ENCODE measurements at regions not wholly inside any gene's neighbourhood (a gene's known extent, or its start where the extent isn't known, plus 50 kb on each side); places are given as distances from the start of the nearest gene placed in this dataset.

DNA sequence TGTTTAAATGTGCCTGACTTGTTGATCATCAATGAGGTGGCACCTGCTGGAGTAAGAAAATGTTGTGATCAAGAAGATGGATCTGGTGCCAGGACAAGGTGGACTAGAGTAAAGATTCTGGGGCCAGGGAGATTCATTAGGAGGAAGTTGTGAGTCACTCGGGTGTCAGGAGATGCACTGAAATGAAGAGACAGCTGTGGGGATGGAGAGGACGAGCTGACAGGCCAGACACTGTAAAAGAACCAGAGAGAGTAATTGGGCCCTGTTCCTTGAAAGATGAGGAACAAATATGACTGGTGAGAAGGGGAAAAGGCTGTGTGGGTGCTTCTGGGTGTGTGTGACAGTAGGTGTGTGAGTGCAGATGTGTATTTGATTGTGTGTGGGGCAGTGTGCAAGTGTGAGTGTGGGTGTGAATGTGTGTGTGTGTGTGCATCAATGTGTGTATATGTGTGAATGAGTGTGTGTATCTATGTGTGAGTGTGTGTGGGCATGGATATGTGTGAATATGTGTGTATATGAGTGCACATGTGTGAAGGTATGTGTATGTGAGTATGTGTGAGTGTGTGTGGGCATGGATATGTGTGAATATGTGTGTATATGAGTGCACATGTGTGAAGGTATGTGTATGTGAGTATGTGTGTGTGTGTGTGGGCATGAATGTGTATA is 260.5 kb downstream of the RFC3 start:
- TF ChIP-seq POLR2A (IDR thresholded peaks at IDR 0.05; ENCODE audit: low read depth, low read length) (no peak), POLR2AphosphoS5 (IDR thresholded peaks at IDR 0.05; ENCODE audit: low read depth, low read length) (no peak)
